CD14-positive monocyte (primary cell): ENCODE measurements at regions not wholly inside any gene's neighbourhood (a gene's known extent, or its start where the extent isn't known, plus 50 kb on each side); places are given as distances from the start of the nearest gene placed in this dataset.

ENCODE experiments used
- DNase-seq, 3 donors: peaks; one replicate each; pipeline ENCODE4 v3.0.0-alpha.2; 2011 to 2022
- H2AFZ ChIP-seq: 2 replicates; pipeline ENCODE4 v1.6.0; 2012; ENCODE audit warnings: mild to moderate bottlenecking, low read depth, low read length, inconsistent platforms; ENCODE audit not compliant: insufficient read depth, poor library complexity, severe bottlenecking
- H3K27ac ChIP-seq, 2 donors: 1 replicate in 1 of 2; 2 replicates in 1 of 2; pipeline ENCODE4 v1.5.1; 2012 to 2013; ENCODE audit warnings: low read length in 2 of 2, control low read depth in 1 of 2, inconsistent platforms in 1 of 2, low read depth in 1 of 2, mild to moderate bottlenecking in 1 of 2
- H3K27me3 ChIP-seq, 2 donors: one replicate each; pipeline versions ENCODE4 v1.6.0 to v1.6.1; 2011 to 2013; ENCODE audit warnings: low read length in 2 of 2; ENCODE audit not compliant: control insufficient read depth in 2 of 2, insufficient read depth in 2 of 2
- H3K36me3 ChIP-seq, 2 donors: replicated peaks in 1 of 2; 1 replicate in 1 of 2; 2 replicates in 1 of 2; pipeline versions ENCODE4 v1.5.1 to v1.6.1; 2012 to 2013; ENCODE audit warnings: low read length in 2 of 2, control low read depth in 1 of 2, inconsistent platforms in 1 of 2, mild to moderate bottlenecking in 1 of 2; ENCODE audit not compliant: insufficient read depth in 2 of 2, control insufficient read depth in 1 of 2
- H3K4me1 ChIP-seq, 2 donors: 1 replicate in 1 of 2; 2 replicates in 1 of 2; pipeline versions ENCODE4 v1.5.1 to v1.6.1; 2012 to 2013; ENCODE audit warnings: low read length in 2 of 2, control low read depth in 1 of 2, inconsistent platforms in 1 of 2, mild to moderate bottlenecking in 1 of 2, moderate library complexity in 1 of 2; ENCODE audit not compliant: insufficient read depth in 2 of 2, control insufficient read depth in 1 of 2
- H3K4me2 ChIP-seq: replicated peaks from 2 replicates; pipeline ENCODE3; 2012; ENCODE audit warnings: low read length, moderate library complexity, mild to moderate bottlenecking; ENCODE audit not compliant: poor library complexity, severe bottlenecking; ENCODE audit errors: extremely low read depth
- H3K4me3 ChIP-seq, 3 experiments: fragments of 200-600 bp in 1 of 3; sonication (generic) in 1 of 3; replicated peaks in 1 of 3; 1 replicate in 2 of 3; 2 replicates in 1 of 3; pipeline ENCODE4 v1.5.1; 2011 to 2013; ENCODE audit warnings: low read length in 3 of 3, mild to moderate bottlenecking in 3 of 3, control low read depth in 2 of 3, low read depth in 2 of 3, inconsistent platforms in 1 of 3, moderate library complexity in 1 of 3
- H3K79me2 ChIP-seq: 2 replicates; pipeline ENCODE4 v1.6.0; 2012; ENCODE audit warnings: mild to moderate bottlenecking, control low read depth, inconsistent platforms, low read length, moderate library complexity; ENCODE audit not compliant: insufficient read depth
- H3K9ac ChIP-seq: 2 replicates; pipeline ENCODE4 v1.6.0; 2017; ENCODE audit warnings: low read length, mild to moderate bottlenecking; ENCODE audit not compliant: insufficient read depth, poor library complexity, severe bottlenecking
- H3K9me3 ChIP-seq, 2 donors: replicated peaks in 1 of 2; 1 replicate in 1 of 2; 2 replicates in 1 of 2; pipeline versions ENCODE4 v1.5.1 to v1.6.1; 2012 to 2013; ENCODE audit warnings: low read length in 2 of 2, control low read depth in 1 of 2; ENCODE audit not compliant: control insufficient read depth in 1 of 2, insufficient read depth in 1 of 2
- H4K20me1 ChIP-seq: 2 replicates; pipeline ENCODE4 v1.6.0; 2012; ENCODE audit warnings: mild to moderate bottlenecking, low read length, control low read depth, moderate library complexity; ENCODE audit not compliant: insufficient read depth
- H3K27ac Mint-ChIP-seq, 7 donors: one replicate each; pipeline ENCODE4 v1.8.0; 2020; ENCODE audit warnings: mild to moderate bottlenecking in 7 of 7, mixed read lengths in 7 of 7, moderate library complexity in 6 of 7, inconsistent platforms in 2 of 7
- H3K27me3 Mint-ChIP-seq, 3 donors: one replicate each; pipeline ENCODE4 v1.8.0; 2021 to 2022; ENCODE audit warnings: low read depth in 3 of 3, mild to moderate bottlenecking in 3 of 3, mixed read lengths in 3 of 3, moderate library complexity in 3 of 3, inconsistent platforms in 1 of 3
- H3K36me3 Mint-ChIP-seq, 2 donors: one replicate each; pipeline ENCODE4 v1.8.0; 2020; ENCODE audit warnings: mixed read lengths in 2 of 2, inconsistent platforms in 1 of 2, mild to moderate bottlenecking in 1 of 2
- H3K4me1 Mint-ChIP-seq: one replicate; pipeline ENCODE4 v1.8.0; 2020; ENCODE audit warnings: mild to moderate bottlenecking, mixed read lengths
- H3K4me3 Mint-ChIP-seq, 2 donors: one replicate each; pipeline ENCODE4 v1.8.0; 2020; ENCODE audit warnings: mild to moderate bottlenecking in 2 of 2, mixed read lengths in 2 of 2, moderate library complexity in 1 of 2
- H3K9me3 Mint-ChIP-seq, 7 donors: one replicate each; pipeline ENCODE4 v1.8.0; 2020 to 2022; ENCODE audit warnings: mixed read lengths in 7 of 7, mild to moderate bottlenecking in 6 of 7, moderate library complexity in 6 of 7, inconsistent platforms in 2 of 7
- WGBS: methylation state at CpG from one replicate; pipeline ENCODE4 v1.1.5; 2013; ENCODE audit warnings: missing lambda C conversion rate; ENCODE audit not compliant: insufficient coverage; 5-methylcytosine and 5-hydroxymethylcytosine counted together
- intact Hi-C, 2 donors: fragments of 100-400 bp; cut with micrococcal nuclease; formaldehyde crosslinking; loops; one replicate each; pipeline versions ENCODE4 v1.15.0 to v1.15.1; 2023
- TF ChIP-seq, protein P1 (sequence below): fragments of 200-600 bp; IDR thresholded peaks from one replicate; pipeline ENCODE4 v1.8.0; 2022; ENCODE audit warnings: antibody characterized with exemption, mild to moderate bottlenecking

DNA sequence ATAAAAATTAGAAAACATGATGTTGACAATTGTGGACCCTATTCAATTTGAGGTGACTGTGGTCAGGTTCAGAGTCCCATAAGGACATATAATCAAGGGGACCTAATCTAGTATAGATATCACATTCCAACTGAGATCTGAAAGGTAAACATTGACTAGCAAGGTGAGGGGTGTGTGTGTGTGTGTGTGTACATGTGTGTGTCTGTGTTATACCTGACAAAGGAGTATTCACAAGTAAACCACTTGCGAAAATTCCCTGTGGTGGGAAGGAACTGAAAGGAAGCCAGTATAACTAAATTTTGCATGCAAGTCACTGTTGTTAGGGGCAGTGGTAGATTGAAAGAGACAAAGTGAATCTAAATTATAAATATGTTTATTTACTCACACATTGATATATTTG lies 723.7 kb downstream of the COL12A1 start:
- peaks cover 0 to 5% of the 10 kb centered on the region in 2 donors for H3K9me3 ChIP-seq

DNA sequence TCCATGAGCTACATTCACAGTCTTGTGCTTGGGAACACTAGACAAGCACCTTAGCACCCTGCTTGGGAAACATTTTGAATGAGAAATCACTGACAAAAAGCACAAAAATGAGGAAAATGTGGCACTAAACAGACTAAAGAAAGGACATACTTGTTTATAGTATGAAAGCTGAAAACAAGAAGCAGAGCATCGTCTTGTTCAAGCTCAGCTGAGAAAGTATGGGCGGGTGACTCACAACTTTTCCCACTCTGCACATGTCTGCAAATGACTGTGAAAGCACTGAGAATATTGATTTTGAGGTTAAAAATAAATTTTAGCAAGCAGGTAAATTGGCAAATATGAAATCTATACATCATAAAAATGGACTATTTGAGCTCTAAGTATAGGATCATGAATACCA lies 725.3 kb downstream of the COL12A1 start:
- Histone ChIP-seq H3K36me3 (no peaks in the 10 kb centered on the region), H3K27me3 (no peaks in the 10 kb centered on the region), H3K9me3 (peaks cover 0 to 5% of the 10 kb centered on the region in 2 donors), H3K9ac (no peak overlapping the region), H3K4me2 (no peak overlapping the region), H3K4me3 (no peak overlapping the region), H3K4me1 (no peaks in the 10 kb centered on the region), H2AFZ (no peak overlapping the region), H3K79me2 (no peaks in the 10 kb centered on the region), H4K20me1 (no peaks in the 10 kb centered on the region), H3K27ac (no peak overlapping the region)
- H3K4me1 Mint-ChIP-seq: no peaks in the 10 kb centered on the region
- DNase-seq: no peak
- H3K27me3 Mint-ChIP-seq: peaks cover 0 to 1% (median 0%) of the 10 kb centered on the region in 3 donors
- WGBS: no CpG with 5 or more reads among the region's 2 CpGs
- peaks cover 0 to 9% (median 3%) of the 10 kb centered on the region in 7 donors for H3K9me3 Mint-ChIP-seq
- intact Hi-C loops: no loop called here
- H3K36me3 Mint-ChIP-seq: no peaks in the 10 kb centered on the region
- no peak overlapping the region for H3K27ac Mint-ChIP-seq
- TF ChIP-seq, protein P1, sequence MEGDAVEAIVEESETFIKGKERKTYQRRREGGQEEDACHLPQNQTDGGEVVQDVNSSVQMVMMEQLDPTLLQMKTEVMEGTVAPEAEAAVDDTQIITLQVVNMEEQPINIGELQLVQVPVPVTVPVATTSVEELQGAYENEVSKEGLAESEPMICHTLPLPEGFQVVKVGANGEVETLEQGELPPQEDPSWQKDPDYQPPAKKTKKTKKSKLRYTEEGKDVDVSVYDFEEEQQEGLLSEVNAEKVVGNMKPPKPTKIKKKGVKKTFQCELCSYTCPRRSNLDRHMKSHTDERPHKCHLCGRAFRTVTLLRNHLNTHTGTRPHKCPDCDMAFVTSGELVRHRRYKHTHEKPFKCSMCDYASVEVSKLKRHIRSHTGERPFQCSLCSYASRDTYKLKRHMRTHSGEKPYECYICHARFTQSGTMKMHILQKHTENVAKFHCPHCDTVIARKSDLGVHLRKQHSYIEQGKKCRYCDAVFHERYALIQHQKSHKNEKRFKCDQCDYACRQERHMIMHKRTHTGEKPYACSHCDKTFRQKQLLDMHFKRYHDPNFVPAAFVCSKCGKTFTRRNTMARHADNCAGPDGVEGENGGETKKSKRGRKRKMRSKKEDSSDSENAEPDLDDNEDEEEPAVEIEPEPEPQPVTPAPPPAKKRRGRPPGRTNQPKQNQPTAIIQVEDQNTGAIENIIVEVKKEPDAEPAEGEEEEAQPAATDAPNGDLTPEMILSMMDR: no peak
- H3K4me3 Mint-ChIP-seq: no peak overlapping the region

More for the DNA sequence above, 723.7 kb downstream of the COL12A1 start:
- Histone ChIP-seq H3K4me1 (no peaks in the 10 kb centered on the region), H2AFZ (no peak overlapping the region), H3K4me3 (no peak overlapping the region), H3K9ac (no peak overlapping the region), H3K79me2 (no peaks in the 10 kb centered on the region), H4K20me1 (no peaks in the 10 kb centered on the region), H3K4me2 (no peak overlapping the region), H3K27ac (no peak overlapping the region), H3K27me3 (no peaks in the 10 kb centered on the region), H3K36me3 (no peaks in the 10 kb centered on the region)
- no peak overlapping the region for H3K4me3 Mint-ChIP-seq
- peaks cover 2 to 13% (median 4%) of the 10 kb centered on the region in 7 donors for H3K9me3 Mint-ChIP-seq
- WGBS: 100% methylated on average over 1 of the region's 1 CpG
- DNase-seq: no peak
- H3K27ac Mint-ChIP-seq: no peak overlapping the region
- intact Hi-C loops: no loop called here
- H3K36me3 Mint-ChIP-seq: no peaks in the 10 kb centered on the region
- TF ChIP-seq, protein P1: no peak
- peaks cover 0 to 1% (median 0%) of the 10 kb centered on the region in 3 donors for H3K27me3 Mint-ChIP-seq
- no peaks in the 10 kb centered on the region for H3K4me1 Mint-ChIP-seq
